DOHH2 (cell line): ENCODE measurements at regions not wholly inside any gene's neighbourhood (a gene's known extent, or its start where the extent isn't known, plus 50 kb on each side); places are given as distances from the start of the nearest gene placed in this dataset.

Experiments used
- CTCF ChIP-seq: fragments of 200-600 bp; sonication (generic); IDR thresholded peaks from one replicate; pipeline ENCODE4 v1.5.1; 2014; ENCODE audit warnings: antibody characterized with exemption, mild to moderate bottlenecking, low read depth, low read length; ENCODE audit not compliant: poor library complexity, severe bottlenecking
- EZH2phosphoT487 ChIP-seq: fragments of 200-600 bp; sonication (generic); IDR thresholded peaks from 2 replicates; pipeline ENCODE4 v1.6.1; 2017; ENCODE audit warnings: borderline replicate concordance, mild to moderate bottlenecking, antibody characterized with exemption, low read length, moderate library complexity, mixed read lengths

GRCh38 chr12:29838768-29839167, 55.0 kb upstream of the TMTC1 start:
- TF ChIP-seq CTCF = no peak
- TF ChIP-seq EZH2phosphoT487 = no peak
